Immature natural killer cell (primary cell): ENCODE measurements at regions not wholly inside any gene's neighbourhood (a gene's known extent, or its start where the extent isn't known, plus 50 kb on each side); places are given as distances from the start of the nearest gene placed in this dataset.

Experiments used
- DNase-seq, 3 donors: peaks; one replicate each; pipeline ENCODE4 v3.0.0; 2022; ENCODE audit warnings: mixed read lengths in 1 of 3
- H3K27ac Mint-ChIP-seq, 6 donors: one replicate each; pipeline ENCODE4 v1.8.0; 2020; ENCODE audit warnings: mixed read lengths in 6 of 6, mild to moderate bottlenecking in 5 of 6, inconsistent platforms in 4 of 6, moderate library complexity in 3 of 6
- H3K27me3 Mint-ChIP-seq, 3 donors: one replicate each; pipeline ENCODE4 v1.8.0; 2020 to 2021; ENCODE audit warnings: low read depth in 3 of 3, mild to moderate bottlenecking in 3 of 3, mixed read lengths in 3 of 3, moderate library complexity in 3 of 3, inconsistent platforms in 1 of 3
- H3K36me3 Mint-ChIP-seq, 3 donors: one replicate each; pipeline ENCODE4 v1.8.0; 2020; ENCODE audit warnings: mixed read lengths in 3 of 3, inconsistent platforms in 2 of 3, mild to moderate bottlenecking in 2 of 3
- H3K4me1 Mint-ChIP-seq, 2 donors: one replicate each; pipeline ENCODE4 v1.8.0; 2020; ENCODE audit warnings: inconsistent platforms in 2 of 2, mild to moderate bottlenecking in 2 of 2, mixed read lengths in 2 of 2, moderate library complexity in 1 of 2
- H3K4me3 Mint-ChIP-seq, 5 donors: one replicate each; pipeline ENCODE4 v1.8.0; 2020; ENCODE audit warnings: mild to moderate bottlenecking in 5 of 5, mixed read lengths in 5 of 5, inconsistent platforms in 3 of 5, moderate library complexity in 3 of 5
- H3K9me3 Mint-ChIP-seq, 6 donors: one replicate each; pipeline ENCODE4 v1.8.0; 2020; ENCODE audit warnings: mild to moderate bottlenecking in 6 of 6, mixed read lengths in 6 of 6, inconsistent platforms in 4 of 6, moderate library complexity in 3 of 6

- Mint-ChIP-seq H3K9me3 (peaks cover 0 to 11% (median 0%) of the 10 kb centered on the region in 6 donors), H3K4me1 (no peaks in the 10 kb centered on the region)
These were observed 279.4 kb upstream of the MAN1A1 start for GRCh38 chr6:119628691-119629594.

GRCh38 chr6:119627908-119628669 is 278.5 kb upstream of the MAN1A1 start:
- no peak overlapping the region for H3K4me3 Mint-ChIP-seq
- H3K36me3 Mint-ChIP-seq = no peaks in the 10 kb centered on the region
- H3K9me3 Mint-ChIP-seq = peaks cover 0 to 11% (median 0%) of the 10 kb centered on the region in 6 donors
- H3K4me1 Mint-ChIP-seq = no peaks in the 10 kb centered on the region
- peaks cover 0 to 1% (median 0%) of the 10 kb centered on the region in 3 donors for H3K27me3 Mint-ChIP-seq
- H3K27ac Mint-ChIP-seq = no peak overlapping the region
- no peak for DNase-seq

More at GRCh38 chr6:119628691-119629594, 279.4 kb upstream of the MAN1A1 start:
- no peak for DNase-seq
- no peak overlapping the region for H3K27ac Mint-ChIP-seq
- no peak overlapping the region for H3K4me3 Mint-ChIP-seq
- H3K27me3 Mint-ChIP-seq = peaks cover 0 to 1% (median 0%) of the 10 kb centered on the region in 3 donors
- H3K36me3 Mint-ChIP-seq = no peaks in the 10 kb centered on the region

GRCh38 chr6:119626884-119627619 is 277.5 kb upstream of the MAN1A1 start:
- no peak overlapping the region for H3K4me3 Mint-ChIP-seq
- H3K27ac Mint-ChIP-seq = no peak overlapping the region
- H3K4me1 Mint-ChIP-seq = no peaks in the 10 kb centered on the region
- no peak for DNase-seq
- H3K27me3 Mint-ChIP-seq = peaks cover 0 to 1% (median 0%) of the 10 kb centered on the region in 3 donors
- peaks cover 0 to 11% (median 0%) of the 10 kb centered on the region in 6 donors for H3K9me3 Mint-ChIP-seq
- H3K36me3 Mint-ChIP-seq = no peaks in the 10 kb centered on the region

GRCh38 chr6:119620846-119621555 is 271.4 kb upstream of the MAN1A1 start:
- peaks cover 0 to 2% (median 0%) of the 10 kb centered on the region in 3 donors for H3K27me3 Mint-ChIP-seq
- H3K4me1 Mint-ChIP-seq = no peaks in the 10 kb centered on the region

GRCh38 chr6:119614138-119614537 is 264.6 kb upstream of the MAN1A1 start:
- Mint-ChIP-seq H3K27ac (no peak overlapping the region), H3K27me3 (no peaks in the 10 kb centered on the region), H3K36me3 (no peaks in the 10 kb centered on the region), H3K4me3 (no peak overlapping the region), H3K9me3 (no peaks in the 10 kb centered on the region), H3K4me1 (no peaks in the 10 kb centered on the region)
- no peak for DNase-seq

More at GRCh38 chr6:119620846-119621555, 271.4 kb upstream of the MAN1A1 start:
- Mint-ChIP-seq H3K9me3 (peaks cover 0 to 4% (median 0%) of the 10 kb centered on the region in 6 donors), H3K4me3 (no peak overlapping the region), H3K36me3 (no peaks in the 10 kb centered on the region), H3K27ac (no peak overlapping the region)
- no peak for DNase-seq

- H3K4me1 Mint-ChIP-seq = no peaks in the 10 kb centered on the region
- no peaks in the 10 kb centered on the region for H3K27me3 Mint-ChIP-seq
- no peak overlapping the region for H3K4me3 Mint-ChIP-seq
These were observed 263.4 kb upstream of the MAN1A1 start for GRCh38 chr6:119612911-119613381.

GRCh38 chr6:119612176-119612891 is 262.8 kb upstream of the MAN1A1 start:
- Mint-ChIP-seq H3K27ac (no peak overlapping the region), H3K4me3 (no peak overlapping the region), H3K9me3 (no peaks in the 10 kb centered on the region), H3K36me3 (no peaks in the 10 kb centered on the region), H3K27me3 (no peaks in the 10 kb centered on the region), H3K4me1 (no peaks in the 10 kb centered on the region)
- DNase-seq = no peak

More at GRCh38 chr6:119612911-119613381, 263.4 kb upstream of the MAN1A1 start:
- no peaks in the 10 kb centered on the region for H3K36me3 Mint-ChIP-seq
- H3K9me3 Mint-ChIP-seq = no peaks in the 10 kb centered on the region
- H3K27ac Mint-ChIP-seq = no peak overlapping the region
- DNase-seq = no peak

GRCh38 chr6:119610754-119611153 is 261.2 kb upstream of the MAN1A1 start:
- no peaks in the 10 kb centered on the region for H3K4me1 Mint-ChIP-seq
- H3K36me3 Mint-ChIP-seq = no peaks in the 10 kb centered on the region
- H3K9me3 Mint-ChIP-seq = no peaks in the 10 kb centered on the region
- H3K4me3 Mint-ChIP-seq = no peak overlapping the region
- no peaks in the 10 kb centered on the region for H3K27me3 Mint-ChIP-seq
- H3K27ac Mint-ChIP-seq = no peak overlapping the region
- no peak for DNase-seq

GRCh38 chr6:119610265-119610664 is 260.7 kb upstream of the MAN1A1 start:
- Mint-ChIP-seq H3K36me3 (no peaks in the 10 kb centered on the region), H3K4me1 (no peaks in the 10 kb centered on the region), H3K9me3 (no peaks in the 10 kb centered on the region), H3K27ac (no peak overlapping the region), H3K4me3 (no peak overlapping the region), H3K27me3 (no peaks in the 10 kb centered on the region)
- no peak for DNase-seq

GRCh38 chr6:119609865-119610264 is 260.3 kb upstream of the MAN1A1 start:
- H3K27me3 Mint-ChIP-seq = no peaks in the 10 kb centered on the region
- no peaks in the 10 kb centered on the region for H3K9me3 Mint-ChIP-seq
- H3K36me3 Mint-ChIP-seq = no peaks in the 10 kb centered on the region
- H3K4me3 Mint-ChIP-seq = no peak overlapping the region
- no peaks in the 10 kb centered on the region for H3K4me1 Mint-ChIP-seq
- DNase-seq = no peak
- no peak overlapping the region for H3K27ac Mint-ChIP-seq

- no peak overlapping the region for H3K27ac Mint-ChIP-seq
- DNase-seq = no peak
- H3K36me3 Mint-ChIP-seq = no peaks in the 10 kb centered on the region
- no peak overlapping the region for H3K4me3 Mint-ChIP-seq
- no peaks in the 10 kb centered on the region for H3K4me1 Mint-ChIP-seq
- H3K27me3 Mint-ChIP-seq = no peaks in the 10 kb centered on the region
- no peaks in the 10 kb centered on the region for H3K9me3 Mint-ChIP-seq
These were observed 259.4 kb upstream of the MAN1A1 start for GRCh38 chr6:119608994-119609393.

- no peak for DNase-seq
- no peaks in the 10 kb centered on the region for H3K36me3 Mint-ChIP-seq
- H3K27ac Mint-ChIP-seq = no peak overlapping the region
- peaks cover 0 to 2% (median 0%) of the 10 kb centered on the region in 3 donors for H3K27me3 Mint-ChIP-seq
- H3K9me3 Mint-ChIP-seq = no peaks in the 10 kb centered on the region
- H3K4me3 Mint-ChIP-seq = no peak overlapping the region
- H3K4me1 Mint-ChIP-seq = no peaks in the 10 kb centered on the region
These were observed 254.6 kb upstream of the MAN1A1 start for GRCh38 chr6:119604124-119604523.

- no peaks in the 10 kb centered on the region for H3K9me3 Mint-ChIP-seq
- no peaks in the 10 kb centered on the region for H3K4me1 Mint-ChIP-seq
- peaks cover 0 to 2% (median 0%) of the 10 kb centered on the region in 3 donors for H3K27me3 Mint-ChIP-seq
- H3K36me3 Mint-ChIP-seq = no peaks in the 10 kb centered on the region
- no peak overlapping the region for H3K27ac Mint-ChIP-seq
- no peak for DNase-seq
- no peak overlapping the region for H3K4me3 Mint-ChIP-seq
These were observed 253.9 kb upstream of the MAN1A1 start for GRCh38 chr6:119603501-119603900.
